SU-DHL-6 (cell line): ENCODE measurements at regions not wholly inside any gene's neighbourhood (a gene's known extent, or its start where the extent isn't known, plus 50 kb on each side); places are given as distances from the start of the nearest gene placed in this dataset.

Experiments used
- H2AFZ ChIP-seq: fragments of 200-600 bp; sonication (generic); 2 replicates; pipeline ENCODE4 v1.6.1; 2014; ENCODE audit warnings: low read depth, mild to moderate bottlenecking, moderate library complexity, mixed read lengths, antibody characterized with exemption, low read length; ENCODE audit not compliant: severe bottlenecking
- H3F3A ChIP-seq: fragments of 200-600 bp; shearing (Covaris generic); 2 replicates; pipeline ENCODE4 v1.6.0; 2016; ENCODE audit warnings: antibody characterized with exemption, mild to moderate bottlenecking; ENCODE audit not compliant: insufficient read depth
- H3K27ac ChIP-seq: fragments of 200-600 bp; sonication (generic); 2 replicates; pipeline ENCODE4 v1.5.1; 2016; ENCODE audit warnings: low read depth, mild to moderate bottlenecking, low read length, moderate library complexity, mixed read lengths
- H3K27me3 ChIP-seq: fragments of 200-600 bp; sonication (generic), shearing (Covaris generic); 2 replicates; pipeline ENCODE4 v1.6.0; 2014; ENCODE audit warnings: mild to moderate bottlenecking, low read length
- H3K36me3 ChIP-seq: fragments of 200-600 bp; sonication (generic); 2 replicates; pipeline ENCODE4 v1.6.1; 2014; ENCODE audit warnings: mild to moderate bottlenecking, low read length, mixed read lengths
- H3K4me2 ChIP-seq: fragments of 300-600, 200-600 bp; shearing (Covaris generic), sonication (generic); 2 replicates; pipeline ENCODE4 v1.6.0; 2014; ENCODE audit warnings: low read length, low read depth, mild to moderate bottlenecking; ENCODE audit not compliant: poor library complexity, severe bottlenecking
- H3K4me3 ChIP-seq: fragments of 200-600 bp; sonication (generic); 2 replicates; pipeline ENCODE4 v1.5.1; 2014; ENCODE audit warnings: antibody characterized with exemption, low read length, mild to moderate bottlenecking, mixed read lengths; ENCODE audit not compliant: insufficient read depth, poor library complexity, severe bottlenecking
- H3K79me2 ChIP-seq: fragments of 200-600 bp; sonication (generic); 2 replicates; pipeline ENCODE4 v1.6.1; 2014; ENCODE audit warnings: mild to moderate bottlenecking, low read length, moderate library complexity; ENCODE audit not compliant: insufficient read depth
- H3K9ac ChIP-seq: fragments of 200-600 bp; sonication (generic); 2 replicates; pipeline ENCODE4 v1.7.0; 2014; ENCODE audit warnings: mild to moderate bottlenecking, low read length
- H3K9me2 ChIP-seq: fragments of 200-600 bp; sonication (generic); replicated peaks from 2 replicates; pipeline ENCODE4 v1.6.1; 2014; ENCODE audit warnings: low read length; ENCODE audit not compliant: insufficient read depth
- H3K9me3 ChIP-seq: fragments of 200-600 bp; sonication (generic); 2 replicates; pipeline ENCODE4 v1.6.1; 2014; ENCODE audit warnings: low read length, mixed read lengths; ENCODE audit not compliant: insufficient read depth
- H4K20me1 ChIP-seq: fragments of 200-600 bp; sonication (generic); 2 replicates; pipeline ENCODE4 v1.6.1; 2014; ENCODE audit warnings: low read depth, mild to moderate bottlenecking, antibody characterized with exemption, low read length, moderate library complexity, mixed read lengths
- EZH2phosphoT487 ChIP-seq: fragments of 200-600 bp; sonication (generic), shearing (Covaris generic); conservative IDR thresholded peaks from 2 replicates; pipeline ENCODE4 v1.6.1; 2018; ENCODE audit warnings: mild to moderate bottlenecking, antibody characterized with exemption, low read length, moderate library complexity, mixed read lengths
- TF ChIP-seq, protein P1 (sequence below): fragments of 200-600 bp; sonication (generic); IDR thresholded peaks from one replicate; pipeline ENCODE4 v1.5.1; 2017; ENCODE audit warnings: antibody characterized with exemption, mild to moderate bottlenecking, low read length, moderate library complexity; ENCODE audit not compliant: insufficient read depth, poor library complexity, severe bottlenecking

DNA sequence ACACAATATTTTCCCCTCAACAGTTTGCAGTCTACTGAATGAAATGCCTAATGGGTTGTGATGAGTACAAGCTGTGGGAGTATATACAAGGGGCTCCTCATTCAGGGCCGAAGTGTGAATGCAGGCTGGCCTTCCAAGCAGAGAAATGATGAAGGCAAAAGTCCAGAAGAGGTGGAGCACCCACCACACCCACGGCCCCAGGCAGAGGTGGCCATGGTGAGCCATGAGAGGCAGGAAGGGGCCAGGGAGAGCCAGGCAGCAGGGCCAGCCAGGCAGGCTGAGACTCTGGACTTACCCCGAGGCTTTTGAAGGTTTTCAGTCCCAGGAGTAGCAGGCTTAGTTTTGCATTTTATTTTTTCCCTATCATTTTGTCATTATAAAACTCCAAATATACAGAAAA lies 218.1 kb downstream of the AUH start:
- Histone ChIP-seq H3K9me2 (no peaks in the 10 kb centered on the region), H3F3A (no peaks in the 10 kb centered on the region), H3K79me2 (no peaks in the 10 kb centered on the region), H2AFZ (no peak overlapping the region), H4K20me1 (no peaks in the 10 kb centered on the region), H3K36me3 (no peaks in the 10 kb centered on the region), H3K27me3 (no peaks in the 10 kb centered on the region), H3K27ac (no peak overlapping the region), H3K9ac (no peak overlapping the region), H3K9me3 (no peaks in the 10 kb centered on the region), H3K4me3 (no peak overlapping the region), H3K4me2 (no peak overlapping the region)
- TF ChIP-seq, protein P1, sequence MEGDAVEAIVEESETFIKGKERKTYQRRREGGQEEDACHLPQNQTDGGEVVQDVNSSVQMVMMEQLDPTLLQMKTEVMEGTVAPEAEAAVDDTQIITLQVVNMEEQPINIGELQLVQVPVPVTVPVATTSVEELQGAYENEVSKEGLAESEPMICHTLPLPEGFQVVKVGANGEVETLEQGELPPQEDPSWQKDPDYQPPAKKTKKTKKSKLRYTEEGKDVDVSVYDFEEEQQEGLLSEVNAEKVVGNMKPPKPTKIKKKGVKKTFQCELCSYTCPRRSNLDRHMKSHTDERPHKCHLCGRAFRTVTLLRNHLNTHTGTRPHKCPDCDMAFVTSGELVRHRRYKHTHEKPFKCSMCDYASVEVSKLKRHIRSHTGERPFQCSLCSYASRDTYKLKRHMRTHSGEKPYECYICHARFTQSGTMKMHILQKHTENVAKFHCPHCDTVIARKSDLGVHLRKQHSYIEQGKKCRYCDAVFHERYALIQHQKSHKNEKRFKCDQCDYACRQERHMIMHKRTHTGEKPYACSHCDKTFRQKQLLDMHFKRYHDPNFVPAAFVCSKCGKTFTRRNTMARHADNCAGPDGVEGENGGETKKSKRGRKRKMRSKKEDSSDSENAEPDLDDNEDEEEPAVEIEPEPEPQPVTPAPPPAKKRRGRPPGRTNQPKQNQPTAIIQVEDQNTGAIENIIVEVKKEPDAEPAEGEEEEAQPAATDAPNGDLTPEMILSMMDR = no peak
- TF ChIP-seq EZH2phosphoT487 = no peak

DNA sequence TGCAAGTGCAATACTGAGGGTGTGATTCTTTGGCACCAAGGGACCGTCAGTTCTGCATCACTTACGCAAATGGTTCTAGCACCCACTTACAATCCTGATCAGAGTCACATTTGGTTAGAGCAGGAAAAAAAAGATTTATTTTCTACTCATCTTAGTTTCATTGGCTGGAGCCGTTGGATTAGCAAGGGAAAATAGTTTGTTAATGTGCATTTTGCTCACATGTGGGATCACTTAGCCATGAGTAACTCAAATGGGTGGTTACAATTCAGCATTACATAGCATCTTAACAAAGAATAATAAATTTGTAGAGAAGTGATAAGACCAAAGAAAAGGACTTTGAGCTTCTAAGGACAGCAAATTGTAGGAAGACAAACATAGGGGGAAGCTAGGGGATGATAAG lies 216.9 kb downstream of the AUH start:
- Histone ChIP-seq H3K9ac (no peak overlapping the region), H2AFZ (no peak overlapping the region), H3F3A (no peaks in the 10 kb centered on the region), H4K20me1 (no peaks in the 10 kb centered on the region), H3K27me3 (no peaks in the 10 kb centered on the region), H3K4me2 (no peak overlapping the region), H3K79me2 (no peaks in the 10 kb centered on the region), H3K36me3 (no peaks in the 10 kb centered on the region), H3K27ac (no peak overlapping the region), H3K9me3 (no peaks in the 10 kb centered on the region), H3K4me3 (no peak overlapping the region), H3K9me2 (no peaks in the 10 kb centered on the region)
- TF ChIP-seq EZH2phosphoT487 = no peak
- TF ChIP-seq, protein P1 = no peak

- H3K4me3 ChIP-seq = no peak overlapping the region
- H3K4me2 ChIP-seq = no peak overlapping the region
- no peak overlapping the region for H2AFZ ChIP-seq
- no peak overlapping the region for H3K27ac ChIP-seq
- H3K36me3 ChIP-seq = no peaks in the 10 kb centered on the region
- no peaks in the 10 kb centered on the region for H3F3A ChIP-seq
- no peaks in the 10 kb centered on the region for H3K79me2 ChIP-seq
- H3K27me3 ChIP-seq = no peaks in the 10 kb centered on the region
- H3K9me2 ChIP-seq = no peaks in the 10 kb centered on the region
- TF ChIP-seq, protein P1 = no peak
- no peak for TF ChIP-seq EZH2phosphoT487
- no peaks in the 10 kb centered on the region for H4K20me1 ChIP-seq
- H3K9ac ChIP-seq = no peak overlapping the region
- H3K9me3 ChIP-seq = no peaks in the 10 kb centered on the region
These were observed 216.2 kb downstream of the AUH start for GRCh38 chr9:91145496-91145895.
